Endothelial cell of umbilical vein (primary cell): ENCODE measurements at regions not wholly inside any gene's neighbourhood (a gene's known extent, or its start where the extent isn't known, plus 50 kb on each side); places are given as distances from the start of the nearest gene placed in this dataset.

Experiments used
- BruUV-seq: library from RNA; stranded (reverse); fragments of 400-500 nt; replicated peaks from 2 replicates; lab custom pipeline; 2021; lab: Mats Ljungman, UMichigan
- CTCF ChIA-PET: fragments of 300-600, 350-600 bp; sonication (Branson Sonifier 250); formaldehyde crosslinking; loops from one replicate; lab custom pipeline; 2021; ENCODE audit warnings: antibody characterized with exemption, inconsistent platforms; lab: Charles Lee
- POLR2A ChIA-PET: fragments of 300-600, 350-600 bp; sonication (Branson Sonifier 250); formaldehyde crosslinking; loops from one replicate; lab custom pipeline; 2021; ENCODE audit warnings: antibody characterized with exemption, inconsistent platforms; lab: Charles Lee
- DNase-seq: peaks from one replicate; pipeline ENCODE4 v3.0.0-alpha.2; 2011; ENCODE audit warnings: low read depth, low spot score
- FAIRE-seq: peaks from 2 replicates; lab custom pipeline; 2011; peaks lifted over from hg19 to GRCh38; lab: Jason Lieb, UNC
- H2AFZ ChIP-seq: 2 replicates; pipeline ENCODE4 v1.6.0; 2012; ENCODE audit warnings: low read depth, low read length, control low read depth, inconsistent platforms
- H3K27ac ChIP-seq: 2 replicates; pipeline ENCODE4 v1.5.1; 2011; ENCODE audit warnings: low read depth, mild to moderate bottlenecking, control low read depth, low read length, moderate library complexity; ENCODE audit not compliant: insufficient read depth
- H3K27me3 ChIP-seq, 2 experiments: 2 replicates each; pipeline versions ENCODE4 v1.6.0 to v1.6.1; 2011; ENCODE audit warnings: low read length in 2 of 2, mixed read lengths in 1 of 2; ENCODE audit not compliant: control insufficient read depth in 2 of 2, insufficient read depth in 2 of 2
- H3K36me3 ChIP-seq, 2 experiments: 2 replicates in 1 of 2; 3 replicates in 1 of 2; pipeline ENCODE4 v1.5.1; 2011; ENCODE audit warnings: low read length in 2 of 2, mild to moderate bottlenecking in 1 of 2, moderate library complexity in 1 of 2; ENCODE audit not compliant: control insufficient read depth in 2 of 2, insufficient read depth in 2 of 2; ENCODE audit errors: extremely low read depth in 1 of 2
- H3K4me1 ChIP-seq: 3 replicates; pipeline ENCODE4 v1.5.1; 2011; ENCODE audit warnings: mild to moderate bottlenecking, low read length; ENCODE audit not compliant: control insufficient read depth, insufficient read depth; ENCODE audit errors: extremely low read depth
- H3K4me2 ChIP-seq: 2 replicates; pipeline ENCODE4 v1.6.1; 2011; ENCODE audit warnings: low read length, control low read depth, mixed read lengths; ENCODE audit not compliant: insufficient read depth
- H3K4me3 ChIP-seq, 3 experiments: fragments of 200-600 bp in 1 of 3; sonication (generic), shearing (Covaris generic) in 1 of 3; replicated peaks in 1 of 3; 2 replicates each; pipeline ENCODE4 v1.5.1; 2011 to 2016; ENCODE audit warnings: control low read depth in 3 of 3, low read length in 3 of 3, mild to moderate bottlenecking in 2 of 3, inconsistent platforms in 1 of 3, low read depth in 1 of 3, moderate library complexity in 1 of 3; ENCODE audit not compliant: insufficient read depth in 1 of 3
- H3K79me2 ChIP-seq: 2 replicates; pipeline ENCODE4 v1.6.0; 2012; ENCODE audit warnings: low read length, inconsistent platforms; ENCODE audit not compliant: control insufficient read depth, insufficient read depth
- H3K9ac ChIP-seq: replicated peaks from 2 replicates; pipeline ENCODE3; 2011; ENCODE audit warnings: low read length, control low read depth; ENCODE audit not compliant: insufficient read depth; ENCODE audit errors: extremely low read depth
- H3K9me1 ChIP-seq: replicated peaks from 3 replicates; pipeline ENCODE4 v1.6.0; 2011; ENCODE audit warnings: mild to moderate bottlenecking, low read length; ENCODE audit not compliant: control insufficient read depth, insufficient read depth; ENCODE audit errors: extremely low read depth
- H3K9me3 ChIP-seq: replicated peaks from 2 replicates; pipeline ENCODE4 v1.5.1; 2012; ENCODE audit warnings: low read length, inconsistent platforms; ENCODE audit not compliant: control insufficient read depth, insufficient read depth
- H4K20me1 ChIP-seq: replicated peaks from 2 replicates; pipeline ENCODE3; 2011; ENCODE audit warnings: mild to moderate bottlenecking, low read length; ENCODE audit not compliant: control insufficient read depth, insufficient read depth; ENCODE audit errors: extremely low read depth
- EZH2 ChIP-seq: IDR thresholded peaks from 2 replicates; pipeline ENCODE4 v1.6.1; 2012; ENCODE audit warnings: borderline replicate concordance, low read depth, mild to moderate bottlenecking, moderate library complexity, low read length, inconsistent platforms; ENCODE audit not compliant: severe bottlenecking
- FOS ChIP-seq: IDR thresholded peaks from 2 replicates; pipeline ENCODE4 v1.6.1; 2011; ENCODE audit warnings: mild to moderate bottlenecking, low read length, moderate library complexity, borderline replicate concordance; ENCODE audit not compliant: insufficient read depth
- GATA2 ChIP-seq: IDR thresholded peaks from 2 replicates; pipeline ENCODE4 v1.7.0; 2011; ENCODE audit warnings: low read depth, mild to moderate bottlenecking, moderate library complexity, mixed read lengths, low read length; ENCODE audit not compliant: insufficient read length, insufficient read depth
- JUN ChIP-seq: IDR thresholded peaks from 2 replicates; pipeline ENCODE4 v1.6.1; 2011; ENCODE audit warnings: borderline replicate concordance, low read depth; ENCODE audit not compliant: insufficient read length, insufficient read depth
- MYC ChIP-seq: IDR thresholded peaks from one replicate; pipeline ENCODE4 v1.6.1; 2011; ENCODE audit warnings: mild to moderate bottlenecking, low read depth, low read length
- POLR2A ChIP-seq: IDR thresholded peaks from 2 replicates; pipeline ENCODE4 v1.6.1; 2012; ENCODE audit warnings: low read depth, mild to moderate bottlenecking, control low read depth, low read length
- POLR2AphosphoS5 ChIP-seq: IDR thresholded peaks from 2 replicates; pipeline ENCODE4 v1.6.1; 2012; ENCODE audit warnings: low read depth, mild to moderate bottlenecking, control low read depth, low read length, moderate library complexity; ENCODE audit not compliant: insufficient read depth
- dilution Hi-C: fragments of 300-500 bp; cut with MboI; formaldehyde crosslinking; loops from one replicate; pipeline ENCODE4 v1.15.0; 2019; ENCODE audit warnings: low sequenced_read_pairs; ENCODE audit not compliant: extremely low pct_ligation_motif_present
- intact Hi-C: fragments of 100-400 bp; cut with micrococcal nuclease; formaldehyde crosslinking; loops from one replicate; pipeline ENCODE4 v1.10.0; 2022
- TF ChIP-seq, protein P1 (sequence below), 2 donors: IDR thresholded peaks; 1 replicate in 1 of 2; 2 replicates in 1 of 2; pipeline ENCODE4 v1.5.1; 2011; ENCODE audit warnings: low read length in 2 of 2, mild to moderate bottlenecking in 2 of 2, moderate library complexity in 2 of 2, control low read depth in 1 of 2, inconsistent platforms in 1 of 2, low read depth in 1 of 2; ENCODE audit not compliant: insufficient read depth in 1 of 2; ENCODE audit errors: extremely low read depth in 1 of 2
- TF ChIP-seq, protein P2 (sequence below): IDR thresholded peaks from 2 replicates; pipeline ENCODE4 v1.6.1; 2011; ENCODE audit not compliant: insufficient read depth, insufficient read length

DNA sequence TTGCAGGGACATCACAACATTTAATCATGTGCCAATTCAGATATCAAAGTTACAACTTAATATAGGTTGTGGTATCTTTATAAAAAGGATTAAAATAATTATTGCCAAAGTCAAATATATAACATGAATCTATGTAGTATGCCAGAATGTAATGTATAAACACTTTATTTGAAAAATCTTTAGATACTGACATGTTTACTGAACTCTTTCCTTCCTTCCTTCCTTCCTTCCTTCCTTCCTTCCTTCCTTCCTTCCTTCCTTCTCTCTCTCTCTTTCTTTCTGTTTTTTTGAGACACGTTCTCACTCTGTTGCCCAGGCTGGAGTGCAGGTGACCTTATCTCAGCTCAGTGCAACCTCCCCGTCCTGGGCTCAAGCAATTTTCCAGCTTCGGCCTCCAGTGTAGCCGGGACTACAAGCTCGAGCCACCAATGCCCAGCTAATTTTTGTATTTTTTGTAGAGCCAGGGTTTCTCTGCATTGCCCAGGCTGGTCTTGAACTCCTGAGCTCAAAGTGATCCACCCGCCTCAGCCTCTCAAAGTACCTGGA lies 496.8 kb upstream of the CITED2 start:
- Histone ChIP-seq H2AFZ (no peak overlapping the region), H3K4me1 (no peaks in the 10 kb centered on the region), H3K36me3 (no peaks in the 10 kb centered on the region), H3K4me3 (no peak overlapping the region), H3K9ac (no peak overlapping the region), H3K79me2 (no peaks in the 10 kb centered on the region), H3K27ac (no peak overlapping the region), H3K4me2 (no peak overlapping the region), H3K9me3 (no peaks in the 10 kb centered on the region), H3K27me3 (no peaks in the 10 kb centered on the region), H3K9me1 (no peaks in the 10 kb centered on the region), H4K20me1 (no peaks in the 10 kb centered on the region)
- dilution Hi-C loops: no loop called here
- TF ChIP-seq JUN (no peak), GATA2 (no peak), EZH2 (no peak), FOS (no peak), POLR2A (no peak), MYC (no peak), POLR2AphosphoS5 (no peak)
- TF ChIP-seq, protein P1, sequence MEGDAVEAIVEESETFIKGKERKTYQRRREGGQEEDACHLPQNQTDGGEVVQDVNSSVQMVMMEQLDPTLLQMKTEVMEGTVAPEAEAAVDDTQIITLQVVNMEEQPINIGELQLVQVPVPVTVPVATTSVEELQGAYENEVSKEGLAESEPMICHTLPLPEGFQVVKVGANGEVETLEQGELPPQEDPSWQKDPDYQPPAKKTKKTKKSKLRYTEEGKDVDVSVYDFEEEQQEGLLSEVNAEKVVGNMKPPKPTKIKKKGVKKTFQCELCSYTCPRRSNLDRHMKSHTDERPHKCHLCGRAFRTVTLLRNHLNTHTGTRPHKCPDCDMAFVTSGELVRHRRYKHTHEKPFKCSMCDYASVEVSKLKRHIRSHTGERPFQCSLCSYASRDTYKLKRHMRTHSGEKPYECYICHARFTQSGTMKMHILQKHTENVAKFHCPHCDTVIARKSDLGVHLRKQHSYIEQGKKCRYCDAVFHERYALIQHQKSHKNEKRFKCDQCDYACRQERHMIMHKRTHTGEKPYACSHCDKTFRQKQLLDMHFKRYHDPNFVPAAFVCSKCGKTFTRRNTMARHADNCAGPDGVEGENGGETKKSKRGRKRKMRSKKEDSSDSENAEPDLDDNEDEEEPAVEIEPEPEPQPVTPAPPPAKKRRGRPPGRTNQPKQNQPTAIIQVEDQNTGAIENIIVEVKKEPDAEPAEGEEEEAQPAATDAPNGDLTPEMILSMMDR (IDR thresholded peaks at IDR 0.05; ENCODE audit: extremely low read depth in 1 of 2, insufficient read depth in 1 of 2, low read depth in 1 of 2, low read length in 2 of 2): no peak
- TF ChIP-seq, protein P2, sequence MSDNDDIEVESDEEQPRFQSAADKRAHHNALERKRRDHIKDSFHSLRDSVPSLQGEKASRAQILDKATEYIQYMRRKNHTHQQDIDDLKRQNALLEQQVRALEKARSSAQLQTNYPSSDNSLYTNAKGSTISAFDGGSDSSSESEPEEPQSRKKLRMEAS: no peak
- ChIA-PET CTCF (no interaction called here), POLR2A (interaction anchor here (0.6 kb wide), 1 partner anchor 28 kb away, joined by 8 read pairs; no protein-coding TSS in a partner anchor)
- intact Hi-C loops: no loop called here
- DNase-seq: no peak
- no TSS peak for BruUV-seq
- no peak for FAIRE-seq
